ENCODE measurements at regions not wholly inside any gene's neighbourhood (a gene's known extent, or its start where the extent isn't known, plus 50 kb on each side); places are given as distances from the start of the nearest gene placed in this dataset.
"Not testable (repeated sequence)": the region's sequence is repeated elsewhere in the genome, so short reads cannot be mapped to it uniquely, and the experiment has no call there.

- not testable (repeated sequence) for DNase-seq (ENCODE audit: low read depth)
Measured at GRCh38 chr5:2862176-2862575, 110.7 kb upstream of the IRX2 start.

GRCh38 chr5:2861605-2862004, 110.1 kb upstream of the IRX2 start:
- no peak for DNase-seq (ENCODE audit: low read depth)

- no peak for DNase-seq (ENCODE audit: low read depth)
Measured at GRCh38 chr5:2860101-2860500, 108.6 kb upstream of the IRX2 start.

GRCh38 chr5:2857837-2858236, 106.4 kb upstream of the IRX2 start:
- DNase-seq (ENCODE audit: low read depth): no peak

GRCh38 chr5:2856206-2856605, 104.7 kb upstream of the IRX2 start:
- DNase-seq (ENCODE audit: low read depth): no peak

GRCh38 chr5:2852446-2852845, 101.0 kb upstream of the IRX2 start:
- DNase-seq (ENCODE audit: low read depth): no peak

- no peak for DNase-seq (ENCODE audit: low read depth)
Measured at GRCh38 chr5:2851895-2852294, 100.4 kb upstream of the IRX2 start.

GRCh38 chr5:2849429-2849828, 98.0 kb upstream of the IRX2 start:
- DNase-seq (ENCODE audit: low read depth): no peak

GRCh38 chr5:2848619-2849018, 97.1 kb upstream of the IRX2 start:
- no peak for DNase-seq (ENCODE audit: low read depth)

GRCh38 chr5:2847608-2848007, 96.1 kb upstream of the IRX2 start:
- DNase-seq (ENCODE audit: low read depth): no peak

- no peak for DNase-seq (ENCODE audit: low read depth)
Measured at GRCh38 chr5:2841208-2841607, 89.7 kb upstream of the IRX2 start.

- DNase-seq (ENCODE audit: low read depth): no peak
Measured at GRCh38 chr5:2840372-2840915, 89.0 kb upstream of the IRX2 start.

- DNase-seq (ENCODE audit: low read depth): no peak
Measured at GRCh38 chr5:2836133-2836532, 84.7 kb upstream of the IRX2 start.

- no peak for DNase-seq (ENCODE audit: low read depth)
Measured at GRCh38 chr5:2833556-2833955, 82.1 kb upstream of the IRX2 start.

- no peak for DNase-seq (ENCODE audit: low read depth)
Measured at GRCh38 chr5:2832394-2832793, 80.9 kb upstream of the IRX2 start.

- DNase-seq (ENCODE audit: low read depth): no peak
Measured at GRCh38 chr5:2829239-2829638, 77.8 kb upstream of the IRX2 start.

GRCh38 chr5:2818936-2819335, 67.5 kb upstream of the IRX2 start:
- DNase-seq (ENCODE audit: low read depth): no peak

- no peak for DNase-seq (ENCODE audit: low read depth)
Measured at GRCh38 chr5:2817031-2817603, 65.6 kb upstream of the IRX2 start.

GRCh38 chr5:2813678-2814077, 62.2 kb upstream of the IRX2 start:
- no peak for DNase-seq (ENCODE audit: low read depth)

GRCh38 chr5:2810644-2811043, 59.2 kb upstream of the IRX2 start:
- DNase-seq (ENCODE audit: low read depth): no peak

GRCh38 chr5:2807244-2807643, 55.8 kb upstream of the IRX2 start:
- not testable (repeated sequence) for DNase-seq (ENCODE audit: low read depth)

- no peak for DNase-seq (ENCODE audit: low read depth)
Measured at GRCh38 chr5:2806176-2806575, 54.7 kb upstream of the IRX2 start.

- DNase-seq (ENCODE audit: low read depth): no peak
Measured at GRCh38 chr5:2805080-2805479, 53.6 kb upstream of the IRX2 start.

GRCh38 chr5:2803751-2804150, 52.3 kb upstream of the IRX2 start:
- no peak for DNase-seq (ENCODE audit: low read depth)
